Fibroblast of skin of scalp (primary cell): ENCODE measurements at regions not wholly inside any gene's neighbourhood (a gene's known extent, or its start where the extent isn't known, plus 50 kb on each side); places are given as distances from the start of the nearest gene placed in this dataset.
"Not testable (repeated sequence)": the region's sequence is repeated elsewhere in the genome, so short reads cannot be mapped to it uniquely, and the experiment has no call there.

Experiments used
- DNase-seq: peaks from one replicate; pipeline ENCODE4 v3.0.0-alpha.2; 2013

GRCh38 chr3:137820366-137820765 lies 56.3 kb downstream of the SOX14 start:
- no peak for DNase-seq

- no peak for DNase-seq
Measured at GRCh38 chr3:137835096-137835495, 71.0 kb downstream of the SOX14 start.

- no peak for DNase-seq
Measured at GRCh38 chr3:137845194-137845593, 81.1 kb downstream of the SOX14 start.

GRCh38 chr3:137845666-137846065 lies 81.6 kb downstream of the SOX14 start:
- no peak for DNase-seq

GRCh38 chr3:137852391-137852830 lies 88.3 kb downstream of the SOX14 start:
- DNase-seq: no peak

GRCh38 chr3:137854533-137855261 lies 90.6 kb downstream of the SOX14 start:
- DNase-seq: no peak

GRCh38 chr3:137866001-137866400 lies 101.9 kb downstream of the SOX14 start:
- DNase-seq: no peak

GRCh38 chr3:137866933-137867332 lies 102.8 kb downstream of the SOX14 start:
- DNase-seq: no peak

- DNase-seq: no peak
Measured at GRCh38 chr3:137867611-137868010, 103.5 kb downstream of the SOX14 start.

GRCh38 chr3:137869022-137869421 lies 104.9 kb downstream of the SOX14 start:
- DNase-seq: no peak

GRCh38 chr3:137872589-137872988 lies 108.5 kb downstream of the SOX14 start:
- DNase-seq: not testable (repeated sequence)

GRCh38 chr3:137896842-137897241 lies 113.1 kb upstream of the CLDN18 start:
- DNase-seq: not testable (repeated sequence)

GRCh38 chr3:137906985-137907649 lies 102.8 kb upstream of the CLDN18 start:
- DNase-seq: no peak

- no peak for DNase-seq
Measured at GRCh38 chr3:137924628-137925027, 85.3 kb upstream of the CLDN18 start.

GRCh38 chr3:137925080-137925479 lies 84.9 kb upstream of the CLDN18 start:
- no peak for DNase-seq

- no peak for DNase-seq
Measured at GRCh38 chr3:137926991-137927390, 83.0 kb upstream of the CLDN18 start.

GRCh38 chr3:137930976-137931375 lies 79.0 kb upstream of the CLDN18 start:
- DNase-seq: no peak

- no peak for DNase-seq
Measured at GRCh38 chr3:137938876-137939275, 71.1 kb upstream of the CLDN18 start.

- DNase-seq: no peak
Measured at GRCh38 chr3:137944593-137944992, 65.4 kb upstream of the CLDN18 start.

- DNase-seq: peak; percentile 63
Measured at GRCh38 chr3:137946356-137946973, 63.5 kb upstream of the CLDN18 start.

- no peak for DNase-seq
Measured at GRCh38 chr3:137947117-137947516, 62.8 kb upstream of the CLDN18 start.

GRCh38 chr3:137948400-137949072 lies 61.4 kb upstream of the CLDN18 start:
- DNase-seq: no peak

GRCh38 chr3:137958636-137959035 lies 51.3 kb upstream of the CLDN18 start:
- DNase-seq: no peak
